Endothelial cell of umbilical vein (primary cell): ENCODE measurements at regions not wholly inside any gene's neighbourhood (a gene's known extent, or its start where the extent isn't known, plus 50 kb on each side); places are given as distances from the start of the nearest gene placed in this dataset.

ENCODE experiments used
- BruUV-seq: library from RNA; stranded (reverse); fragments of 400-500 nt; replicated peaks from 2 replicates; lab custom pipeline; 2021; lab: Mats Ljungman, UMichigan
- CTCF ChIA-PET: fragments of 300-600, 350-600 bp; sonication (Branson Sonifier 250); formaldehyde crosslinking; loops from one replicate; lab custom pipeline; 2021; ENCODE audit warnings: antibody characterized with exemption, inconsistent platforms; lab: Charles Lee
- POLR2A ChIA-PET: fragments of 300-600, 350-600 bp; sonication (Branson Sonifier 250); formaldehyde crosslinking; loops from one replicate; lab custom pipeline; 2021; ENCODE audit warnings: antibody characterized with exemption, inconsistent platforms; lab: Charles Lee
- DNase-seq: peaks from one replicate; pipeline ENCODE4 v3.0.0-alpha.2; 2011; ENCODE audit warnings: low read depth, low spot score
- FAIRE-seq: peaks from 2 replicates; lab custom pipeline; 2011; peaks lifted over from hg19 to GRCh38; lab: Jason Lieb, UNC
- H2AFZ ChIP-seq: 2 replicates; pipeline ENCODE4 v1.6.0; 2012; ENCODE audit warnings: low read depth, low read length, control low read depth, inconsistent platforms
- H3K27ac ChIP-seq: 2 replicates; pipeline ENCODE4 v1.5.1; 2011; ENCODE audit warnings: low read depth, mild to moderate bottlenecking, control low read depth, low read length, moderate library complexity; ENCODE audit not compliant: insufficient read depth
- H3K27me3 ChIP-seq, 2 experiments: 2 replicates each; pipeline versions ENCODE4 v1.6.0 to v1.6.1; 2011; ENCODE audit warnings: low read length in 2 of 2, mixed read lengths in 1 of 2; ENCODE audit not compliant: control insufficient read depth in 2 of 2, insufficient read depth in 2 of 2
- H3K36me3 ChIP-seq, 2 experiments: 2 replicates in 1 of 2; 3 replicates in 1 of 2; pipeline ENCODE4 v1.5.1; 2011; ENCODE audit warnings: low read length in 2 of 2, mild to moderate bottlenecking in 1 of 2, moderate library complexity in 1 of 2; ENCODE audit not compliant: control insufficient read depth in 2 of 2, insufficient read depth in 2 of 2; ENCODE audit errors: extremely low read depth in 1 of 2
- H3K4me1 ChIP-seq: 3 replicates; pipeline ENCODE4 v1.5.1; 2011; ENCODE audit warnings: mild to moderate bottlenecking, low read length; ENCODE audit not compliant: control insufficient read depth, insufficient read depth; ENCODE audit errors: extremely low read depth
- H3K4me2 ChIP-seq: 2 replicates; pipeline ENCODE4 v1.6.1; 2011; ENCODE audit warnings: low read length, control low read depth, mixed read lengths; ENCODE audit not compliant: insufficient read depth
- H3K4me3 ChIP-seq, 3 experiments: fragments of 200-600 bp in 1 of 3; sonication (generic), shearing (Covaris generic) in 1 of 3; replicated peaks in 1 of 3; 2 replicates each; pipeline ENCODE4 v1.5.1; 2011 to 2016; ENCODE audit warnings: control low read depth in 3 of 3, low read length in 3 of 3, mild to moderate bottlenecking in 2 of 3, inconsistent platforms in 1 of 3, low read depth in 1 of 3, moderate library complexity in 1 of 3; ENCODE audit not compliant: insufficient read depth in 1 of 3
- H3K79me2 ChIP-seq: 2 replicates; pipeline ENCODE4 v1.6.0; 2012; ENCODE audit warnings: low read length, inconsistent platforms; ENCODE audit not compliant: control insufficient read depth, insufficient read depth
- H3K9ac ChIP-seq: replicated peaks from 2 replicates; pipeline ENCODE3; 2011; ENCODE audit warnings: low read length, control low read depth; ENCODE audit not compliant: insufficient read depth; ENCODE audit errors: extremely low read depth
- H3K9me1 ChIP-seq: replicated peaks from 3 replicates; pipeline ENCODE4 v1.6.0; 2011; ENCODE audit warnings: mild to moderate bottlenecking, low read length; ENCODE audit not compliant: control insufficient read depth, insufficient read depth; ENCODE audit errors: extremely low read depth
- H3K9me3 ChIP-seq: replicated peaks from 2 replicates; pipeline ENCODE4 v1.5.1; 2012; ENCODE audit warnings: low read length, inconsistent platforms; ENCODE audit not compliant: control insufficient read depth, insufficient read depth
- H4K20me1 ChIP-seq: replicated peaks from 2 replicates; pipeline ENCODE3; 2011; ENCODE audit warnings: mild to moderate bottlenecking, low read length; ENCODE audit not compliant: control insufficient read depth, insufficient read depth; ENCODE audit errors: extremely low read depth
- EZH2 ChIP-seq: IDR thresholded peaks from 2 replicates; pipeline ENCODE4 v1.6.1; 2012; ENCODE audit warnings: borderline replicate concordance, low read depth, mild to moderate bottlenecking, moderate library complexity, low read length, inconsistent platforms; ENCODE audit not compliant: severe bottlenecking
- FOS ChIP-seq: IDR thresholded peaks from 2 replicates; pipeline ENCODE4 v1.6.1; 2011; ENCODE audit warnings: mild to moderate bottlenecking, low read length, moderate library complexity, borderline replicate concordance; ENCODE audit not compliant: insufficient read depth
- GATA2 ChIP-seq: IDR thresholded peaks from 2 replicates; pipeline ENCODE4 v1.7.0; 2011; ENCODE audit warnings: low read depth, mild to moderate bottlenecking, moderate library complexity, mixed read lengths, low read length; ENCODE audit not compliant: insufficient read length, insufficient read depth
- JUN ChIP-seq: IDR thresholded peaks from 2 replicates; pipeline ENCODE4 v1.6.1; 2011; ENCODE audit warnings: borderline replicate concordance, low read depth; ENCODE audit not compliant: insufficient read length, insufficient read depth
- MAX ChIP-seq: IDR thresholded peaks from 2 replicates; pipeline ENCODE4 v1.6.1; 2011; ENCODE audit not compliant: insufficient read depth, insufficient read length
- MYC ChIP-seq: IDR thresholded peaks from one replicate; pipeline ENCODE4 v1.6.1; 2011; ENCODE audit warnings: mild to moderate bottlenecking, low read depth, low read length
- POLR2A ChIP-seq: IDR thresholded peaks from 2 replicates; pipeline ENCODE4 v1.6.1; 2012; ENCODE audit warnings: low read depth, mild to moderate bottlenecking, control low read depth, low read length
- POLR2AphosphoS5 ChIP-seq: IDR thresholded peaks from 2 replicates; pipeline ENCODE4 v1.6.1; 2012; ENCODE audit warnings: low read depth, mild to moderate bottlenecking, control low read depth, low read length, moderate library complexity; ENCODE audit not compliant: insufficient read depth
- dilution Hi-C: fragments of 300-500 bp; cut with MboI; formaldehyde crosslinking; loops from one replicate; pipeline ENCODE4 v1.15.0; 2019; ENCODE audit warnings: low sequenced_read_pairs; ENCODE audit not compliant: extremely low pct_ligation_motif_present
- intact Hi-C: fragments of 100-400 bp; cut with micrococcal nuclease; formaldehyde crosslinking; loops from one replicate; pipeline ENCODE4 v1.10.0; 2022
- TF ChIP-seq, protein P1 (sequence below), 2 donors: IDR thresholded peaks; 1 replicate in 1 of 2; 2 replicates in 1 of 2; pipeline ENCODE4 v1.5.1; 2011; ENCODE audit warnings: low read length in 2 of 2, mild to moderate bottlenecking in 2 of 2, moderate library complexity in 2 of 2, control low read depth in 1 of 2, inconsistent platforms in 1 of 2, low read depth in 1 of 2; ENCODE audit not compliant: insufficient read depth in 1 of 2; ENCODE audit errors: extremely low read depth in 1 of 2

DNA sequence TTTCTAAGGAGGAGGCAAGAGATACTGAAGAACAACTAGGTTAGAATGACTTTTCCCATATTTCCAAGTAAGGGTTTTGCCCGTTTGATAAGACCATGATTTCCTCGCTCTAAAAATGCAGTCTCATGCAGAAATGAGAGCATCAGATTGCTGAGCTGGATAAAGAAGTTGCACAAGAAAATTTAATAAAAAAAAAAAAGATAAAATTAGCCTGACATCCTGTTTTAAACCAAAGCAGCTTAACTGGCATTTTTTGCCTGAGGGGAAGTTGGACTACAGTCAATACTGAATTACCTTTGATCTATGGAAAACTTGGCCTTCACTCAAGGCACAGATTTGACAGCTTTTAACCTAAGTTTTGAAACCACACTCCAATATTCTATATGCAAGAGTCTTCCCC is 208.4 kb downstream of the GASK1B start:
- ChIA-PET CTCF (interaction anchor here (0.9 to 1.3 kb wide), 3 partner anchors 14 to 65 kb away, joined by 3 read pairs; no protein-coding TSS in a partner anchor), POLR2A (no interaction called here)

GRCh38 chr4:157961229-157961990 is 211.4 kb downstream of the GASK1B start:
- intact Hi-C loops (no loop called here), dilution Hi-C loops (no loop called here)
- no peak for DNase-seq
- Histone ChIP-seq H3K27ac (no peak overlapping the region), H3K36me3 (no peaks in the 10 kb centered on the region), H3K4me1 (no peaks in the 10 kb centered on the region), H3K4me3 (no peak overlapping the region), H3K9me3 (no peaks in the 10 kb centered on the region), H4K20me1 (no peaks in the 10 kb centered on the region), H3K4me2 (no peak overlapping the region), H3K79me2 (no peaks in the 10 kb centered on the region), H3K9me1 (no peaks in the 10 kb centered on the region), H3K9ac (no peak overlapping the region), H2AFZ (no peak overlapping the region), H3K27me3 (no peaks in the 10 kb centered on the region)
- CTCF ChIA-PET, result interaction anchor here (0.7 to 1.4 kb wide), 2 partner anchors 22 to 61 kb away, joined by 3 read pairs; no protein-coding TSS in a partner anchor
- FAIRE-seq, result peak; percentile 43
- TF ChIP-seq EZH2 (no peak), MAX (no peak), POLR2AphosphoS5 (no peak), POLR2A (no peak), GATA2 (no peak), JUN (no peak), MYC (no peak), FOS (no peak)
- TF ChIP-seq, protein P1, sequence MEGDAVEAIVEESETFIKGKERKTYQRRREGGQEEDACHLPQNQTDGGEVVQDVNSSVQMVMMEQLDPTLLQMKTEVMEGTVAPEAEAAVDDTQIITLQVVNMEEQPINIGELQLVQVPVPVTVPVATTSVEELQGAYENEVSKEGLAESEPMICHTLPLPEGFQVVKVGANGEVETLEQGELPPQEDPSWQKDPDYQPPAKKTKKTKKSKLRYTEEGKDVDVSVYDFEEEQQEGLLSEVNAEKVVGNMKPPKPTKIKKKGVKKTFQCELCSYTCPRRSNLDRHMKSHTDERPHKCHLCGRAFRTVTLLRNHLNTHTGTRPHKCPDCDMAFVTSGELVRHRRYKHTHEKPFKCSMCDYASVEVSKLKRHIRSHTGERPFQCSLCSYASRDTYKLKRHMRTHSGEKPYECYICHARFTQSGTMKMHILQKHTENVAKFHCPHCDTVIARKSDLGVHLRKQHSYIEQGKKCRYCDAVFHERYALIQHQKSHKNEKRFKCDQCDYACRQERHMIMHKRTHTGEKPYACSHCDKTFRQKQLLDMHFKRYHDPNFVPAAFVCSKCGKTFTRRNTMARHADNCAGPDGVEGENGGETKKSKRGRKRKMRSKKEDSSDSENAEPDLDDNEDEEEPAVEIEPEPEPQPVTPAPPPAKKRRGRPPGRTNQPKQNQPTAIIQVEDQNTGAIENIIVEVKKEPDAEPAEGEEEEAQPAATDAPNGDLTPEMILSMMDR (IDR thresholded peaks at IDR 0.05; ENCODE audit: extremely low read depth in 1 of 2, insufficient read depth in 1 of 2, low read depth in 1 of 2, low read length in 2 of 2), result no peak
- no TSS peak for BruUV-seq
- POLR2A ChIA-PET, result no interaction called here

More for the DNA sequence above, 208.4 kb downstream of the GASK1B start:
- Histone ChIP-seq H3K27ac (no peak overlapping the region), H3K4me2 (no peak overlapping the region), H3K9ac (no peak overlapping the region), H3K79me2 (no peaks in the 10 kb centered on the region), H3K4me3 (no peak overlapping the region), H4K20me1 (no peaks in the 10 kb centered on the region), H3K36me3 (no peaks in the 10 kb centered on the region), H3K27me3 (no peaks in the 10 kb centered on the region), H3K9me3 (no peaks in the 10 kb centered on the region), H3K4me1 (no peaks in the 10 kb centered on the region), H2AFZ (no peak overlapping the region), H3K9me1 (no peaks in the 10 kb centered on the region)
- dilution Hi-C loops, result no loop called here
- DNase-seq (no peak), FAIRE-seq (no peak)
- no TSS peak for BruUV-seq
- intact Hi-C loops, result no loop called here
- no peak for TF ChIP-seq MAX
